ENCODE measurements at regions not wholly inside any gene's neighbourhood (a gene's known extent, or its start where the extent isn't known, plus 50 kb on each side); places are given as distances from the start of the nearest gene placed in this dataset.

GRCh38 chr5:101673120-101673519, 623.0 kb downstream of the SLCO4C1 start:
- 70 to 71% methylated on average over 5 of the region's 5 CpGs for WGBS, 2 experiments (ENCODE audit: low coverage in 1 of 2, low lambda C conversion rate in 2 of 2, missing lambda C conversion rate in 2 of 2)
- Histone ChIP-seq H3K79me2 (ENCODE audit: insufficient read depth) (no peaks in the 10 kb centered on the region), H3K9ac (no peak overlapping the region), H3K36me3 (ENCODE audit: low read depth) (no peaks in the 10 kb centered on the region), H4K20me1 (ENCODE audit: insufficient read depth) (no peaks in the 10 kb centered on the region), H3K27me3 (replicated peaks; ENCODE audit: insufficient read depth) (no peaks in the 10 kb centered on the region), H3K4me3 (no peak overlapping the region), H3K4me1 (ENCODE audit: insufficient read depth) (no peaks in the 10 kb centered on the region), H2AFZ (no peak overlapping the region), H3K4me2 (ENCODE audit: unreplicated experiment) (no peak overlapping the region), H3F3A (ENCODE audit: insufficient read depth) (no peaks in the 10 kb centered on the region), H3K9me2 (ENCODE audit: insufficient read depth) (no peaks in the 10 kb centered on the region), H3K9me3 (ENCODE audit: low read depth) (no peaks in the 10 kb centered on the region), H3K27ac (no peak overlapping the region)
- TF ChIP-seq EZH2phosphoT487 (IDR thresholded peaks at IDR 0.05; ENCODE audit: insufficient read depth, low read depth), result no peak
- no peak for TF ChIP-seq EZH2 (IDR thresholded peaks at IDR 0.05; ENCODE audit: insufficient read depth, poor library complexity, severe bottlenecking)
- DNase-seq, result no peak
- in situ Hi-C loops (cut with MboI), result no loop called here

- no peaks in the 10 kb centered on the region for H4K20me1 ChIP-seq (ENCODE audit: insufficient read depth)
- no peaks in the 10 kb centered on the region for H3F3A ChIP-seq (ENCODE audit: insufficient read depth)
- no peaks in the 10 kb centered on the region for H3K79me2 ChIP-seq (ENCODE audit: insufficient read depth)
- H3K9me3 ChIP-seq (ENCODE audit: low read depth), result no peaks in the 10 kb centered on the region
- no peak overlapping the region for H3K4me3 ChIP-seq
- H3K36me3 ChIP-seq (ENCODE audit: low read depth), result no peaks in the 10 kb centered on the region
- no peak overlapping the region for H2AFZ ChIP-seq
- no peaks in the 10 kb centered on the region for H3K27me3 ChIP-seq (replicated peaks; ENCODE audit: insufficient read depth)
- no peaks in the 10 kb centered on the region for H3K9me2 ChIP-seq (ENCODE audit: insufficient read depth)
- no peak overlapping the region for H3K9ac ChIP-seq
- no peaks in the 10 kb centered on the region for H3K4me1 ChIP-seq (ENCODE audit: insufficient read depth)
- DNase-seq, result no peak
- H3K4me2 ChIP-seq (ENCODE audit: unreplicated experiment), result no peak overlapping the region
- in situ Hi-C loops (cut with MboI), result no loop called here
- 62 to 65% methylated on average over 9 of the region's 9 CpGs for WGBS, 2 experiments (ENCODE audit: low coverage in 1 of 2, low lambda C conversion rate in 2 of 2, missing lambda C conversion rate in 2 of 2)
- TF ChIP-seq EZH2 (IDR thresholded peaks at IDR 0.05; ENCODE audit: insufficient read depth, poor library complexity, severe bottlenecking), result no peak
- TF ChIP-seq EZH2phosphoT487 (IDR thresholded peaks at IDR 0.05; ENCODE audit: insufficient read depth, low read depth), result no peak
- no peak overlapping the region for H3K27ac ChIP-seq
These were observed 631.9 kb downstream of the SLCO4C1 start for GRCh38 chr5:101664071-101664791.

- TF ChIP-seq EZH2 (IDR thresholded peaks at IDR 0.05; ENCODE audit: insufficient read depth, poor library complexity, severe bottlenecking) (no peak), EZH2phosphoT487 (IDR thresholded peaks at IDR 0.05; ENCODE audit: insufficient read depth, low read depth) (no peak)
- Histone ChIP-seq H3K4me1 (ENCODE audit: insufficient read depth) (no peaks in the 10 kb centered on the region), H3K27me3 (replicated peaks; ENCODE audit: insufficient read depth) (no peaks in the 10 kb centered on the region), H3F3A (ENCODE audit: insufficient read depth) (no peaks in the 10 kb centered on the region), H3K9me2 (ENCODE audit: insufficient read depth) (no peaks in the 10 kb centered on the region), H3K79me2 (ENCODE audit: insufficient read depth) (no peaks in the 10 kb centered on the region), H3K27ac (no peak overlapping the region), H3K4me2 (ENCODE audit: unreplicated experiment) (no peak overlapping the region), H4K20me1 (ENCODE audit: insufficient read depth) (no peaks in the 10 kb centered on the region), H3K9me3 (ENCODE audit: low read depth) (no peaks in the 10 kb centered on the region), H2AFZ (no peak overlapping the region), H3K9ac (no peak overlapping the region), H3K36me3 (ENCODE audit: low read depth) (no peaks in the 10 kb centered on the region), H3K4me3 (no peak overlapping the region)
- in situ Hi-C loops (cut with MboI), result no loop called here
- WGBS, 2 experiments (ENCODE audit: low coverage in 1 of 2, low lambda C conversion rate in 2 of 2, missing lambda C conversion rate in 2 of 2), result 68 to 71% methylated on average over 2 of the region's 2 CpGs
- no peak for DNase-seq
These were observed 632.5 kb downstream of the SLCO4C1 start for GRCh38 chr5:101663543-101663942.

- H4K20me1 ChIP-seq (ENCODE audit: insufficient read depth), result no peaks in the 10 kb centered on the region
- H3K4me2 ChIP-seq (ENCODE audit: unreplicated experiment), result no peak overlapping the region
- no peak for DNase-seq
- H3K4me1 ChIP-seq (ENCODE audit: insufficient read depth), result no peaks in the 10 kb centered on the region
- TF ChIP-seq EZH2phosphoT487 (IDR thresholded peaks at IDR 0.05; ENCODE audit: insufficient read depth, low read depth) (no peak), EZH2 (IDR thresholded peaks at IDR 0.05; ENCODE audit: insufficient read depth, poor library complexity, severe bottlenecking) (no peak)
- H2AFZ ChIP-seq, result no peak overlapping the region
- no peaks in the 10 kb centered on the region for H3K36me3 ChIP-seq (ENCODE audit: low read depth)
- no peaks in the 10 kb centered on the region for H3K27me3 ChIP-seq (replicated peaks; ENCODE audit: insufficient read depth)
- no peak overlapping the region for H3K4me3 ChIP-seq
- no peaks in the 10 kb centered on the region for H3K9me2 ChIP-seq (ENCODE audit: insufficient read depth)
- no peak overlapping the region for H3K9ac ChIP-seq
- H3F3A ChIP-seq (ENCODE audit: insufficient read depth), result no peaks in the 10 kb centered on the region
- H3K79me2 ChIP-seq (ENCODE audit: insufficient read depth), result no peaks in the 10 kb centered on the region
- H3K9me3 ChIP-seq (ENCODE audit: low read depth), result no peaks in the 10 kb centered on the region
- in situ Hi-C loops (cut with MboI), result no loop called here
- no peak overlapping the region for H3K27ac ChIP-seq
These were observed 633.8 kb downstream of the SLCO4C1 start for GRCh38 chr5:101662263-101662662.

- no peaks in the 10 kb centered on the region for H3K79me2 ChIP-seq (ENCODE audit: insufficient read depth)
- H3K4me3 ChIP-seq, result no peak overlapping the region
- H2AFZ ChIP-seq, result no peak overlapping the region
- H4K20me1 ChIP-seq (ENCODE audit: insufficient read depth), result no peaks in the 10 kb centered on the region
- 57 to 63% methylated on average over 7 of the region's 7 CpGs for WGBS, 2 experiments (ENCODE audit: low coverage in 1 of 2, low lambda C conversion rate in 2 of 2, missing lambda C conversion rate in 2 of 2)
- H3K4me1 ChIP-seq (ENCODE audit: insufficient read depth), result no peaks in the 10 kb centered on the region
- in situ Hi-C loops (cut with MboI), result no loop called here
- no peaks in the 10 kb centered on the region for H3K36me3 ChIP-seq (ENCODE audit: low read depth)
- no peaks in the 10 kb centered on the region for H3K9me2 ChIP-seq (ENCODE audit: insufficient read depth)
- no peaks in the 10 kb centered on the region for H3F3A ChIP-seq (ENCODE audit: insufficient read depth)
- no peak overlapping the region for H3K4me2 ChIP-seq (ENCODE audit: unreplicated experiment)
- H3K9me3 ChIP-seq (ENCODE audit: low read depth), result no peaks in the 10 kb centered on the region
- H3K9ac ChIP-seq, result no peak overlapping the region
- DNase-seq, result no peak
- H3K27ac ChIP-seq, result no peak overlapping the region
- TF ChIP-seq EZH2phosphoT487 (IDR thresholded peaks at IDR 0.05; ENCODE audit: insufficient read depth, low read depth) (no peak), EZH2 (IDR thresholded peaks at IDR 0.05; ENCODE audit: insufficient read depth, poor library complexity, severe bottlenecking) (no peak)
- no peaks in the 10 kb centered on the region for H3K27me3 ChIP-seq (replicated peaks; ENCODE audit: insufficient read depth)
These were observed 637.7 kb downstream of the SLCO4C1 start for GRCh38 chr5:101658433-101658832.

All from GM23248 (cell line).